Muscle of leg (tissue), 3 donors: ENCODE measurements at regions not wholly inside any gene's neighbourhood (a gene's known extent, or its start where the extent isn't known, plus 50 kb on each side); places are given as distances from the start of the nearest gene placed in this dataset.

Experiments
- DNase-seq: peaks from one replicate; pipeline ENCODE4 v3.0.0; 2013
- H3K27ac ChIP-seq: one replicate; pipeline ENCODE4 v1.5.1; 2013; ENCODE audit warnings: mild to moderate bottlenecking, low read length, control low read depth
- H3K27me3 ChIP-seq: one replicate; pipeline ENCODE4 v1.6.1; 2013; ENCODE audit warnings: low read length; ENCODE audit not compliant: control insufficient read depth, insufficient read depth
- H3K36me3 ChIP-seq: one replicate; pipeline ENCODE4 v1.6.1; 2013; ENCODE audit warnings: low read length; ENCODE audit not compliant: control insufficient read depth, insufficient read depth
- H3K4me1 ChIP-seq: one replicate; pipeline ENCODE4 v1.6.1; 2013; ENCODE audit warnings: low read length; ENCODE audit not compliant: control insufficient read depth, insufficient read depth
- H3K4me3 ChIP-seq: one replicate; pipeline ENCODE4 v1.5.1; 2013; ENCODE audit warnings: low read length, control low read depth
- H3K9me3 ChIP-seq: replicated peaks from 2 replicates; pipeline ENCODE4 v1.6.1; 2013; ENCODE audit warnings: low read depth, low read length; ENCODE audit not compliant: control insufficient read depth
- WGBS: methylation state at CpG from one replicate; pipeline ENCODE4 v1.1.5; 2013; ENCODE audit warnings: missing lambda C conversion rate; ENCODE audit not compliant: insufficient coverage; 5-methylcytosine and 5-hydroxymethylcytosine counted together

DNA sequence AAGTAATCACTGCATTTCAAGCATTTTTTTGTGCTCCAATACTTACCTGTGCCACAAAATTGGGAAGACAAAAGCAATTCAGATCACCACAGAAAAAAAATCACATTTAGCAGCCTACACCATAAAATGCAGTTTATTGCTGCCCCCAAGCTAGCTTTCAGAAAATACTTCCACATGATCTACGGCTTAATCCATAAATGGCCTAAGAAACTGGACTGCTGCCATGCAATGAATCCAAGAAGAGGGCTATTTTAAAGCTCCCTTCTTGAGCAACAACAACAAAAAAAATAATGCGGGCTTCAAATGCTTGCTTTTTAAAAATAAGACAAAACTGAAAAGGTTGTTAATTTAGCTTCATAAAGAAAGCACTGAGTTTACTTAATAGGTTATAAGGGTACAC, 272.3 kb downstream of the RAD51AP2 start:
- Histone ChIP-seq H3K27me3 (no peaks in the 10 kb centered on the region), H3K27ac (no peak overlapping the region), H3K4me3 (no peak overlapping the region), H3K36me3 (no peaks in the 10 kb centered on the region), H3K9me3 (no peaks in the 10 kb centered on the region), H3K4me1 (no peaks in the 10 kb centered on the region)
- 20% methylated on average over 1 of the region's 2 CpGs for WGBS
- DNase-seq = peak; percentile 83

DNA sequence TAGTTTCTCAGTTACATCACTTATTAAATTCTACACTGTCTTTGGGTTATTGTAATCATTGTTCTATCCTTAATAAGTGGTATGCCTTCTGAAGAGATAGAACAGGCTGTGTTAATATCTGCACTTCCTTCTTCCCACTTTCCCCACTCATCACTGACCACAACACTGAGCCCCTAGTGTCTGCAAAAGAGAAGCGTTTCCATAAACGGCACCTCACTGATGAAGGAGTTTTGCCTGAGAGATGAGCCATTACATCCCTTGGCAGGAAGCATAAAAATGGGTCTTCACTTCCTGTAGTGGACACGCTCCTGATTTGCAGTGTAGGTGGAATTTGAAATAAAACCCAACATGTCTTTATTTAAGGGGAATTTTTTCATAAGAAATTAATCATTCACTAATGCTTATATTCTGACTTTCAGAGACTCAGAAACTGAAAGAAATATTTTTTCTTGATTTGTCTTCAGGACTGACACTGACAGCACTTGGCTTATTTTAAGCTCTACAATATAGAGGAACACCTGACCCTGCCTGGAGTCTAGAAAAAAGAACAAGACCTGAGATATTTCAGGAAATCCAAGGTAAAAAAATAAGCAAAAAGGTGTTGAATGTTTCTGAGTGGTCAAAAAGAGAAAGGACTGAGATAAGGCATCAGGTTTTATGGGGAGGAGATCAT, 275.3 kb downstream of the RAD51AP2 start:
- Histone ChIP-seq H3K4me3 (no peak overlapping the region), H3K9me3 (no peaks in the 10 kb centered on the region), H3K27me3 (no peaks in the 10 kb centered on the region), H3K4me1 (no peaks in the 10 kb centered on the region), H3K27ac (no peak overlapping the region), H3K36me3 (no peaks in the 10 kb centered on the region)
- WGBS = 40% methylated on average over 1 of the region's 3 CpGs
- DNase-seq = no peak

GRCh38 chr2:17239550-17239949, 278.7 kb downstream of the RAD51AP2 start:
- WGBS = no CpG with 5 or more reads among the region's 3 CpGs
- no peaks in the 10 kb centered on the region for H3K4me1 ChIP-seq
- DNase-seq = no peak
- H3K9me3 ChIP-seq = no peaks in the 10 kb centered on the region
- H3K27ac ChIP-seq = no peak overlapping the region
- no peak overlapping the region for H3K4me3 ChIP-seq
- H3K36me3 ChIP-seq = no peaks in the 10 kb centered on the region
- H3K27me3 ChIP-seq = no peaks in the 10 kb centered on the region

DNA sequence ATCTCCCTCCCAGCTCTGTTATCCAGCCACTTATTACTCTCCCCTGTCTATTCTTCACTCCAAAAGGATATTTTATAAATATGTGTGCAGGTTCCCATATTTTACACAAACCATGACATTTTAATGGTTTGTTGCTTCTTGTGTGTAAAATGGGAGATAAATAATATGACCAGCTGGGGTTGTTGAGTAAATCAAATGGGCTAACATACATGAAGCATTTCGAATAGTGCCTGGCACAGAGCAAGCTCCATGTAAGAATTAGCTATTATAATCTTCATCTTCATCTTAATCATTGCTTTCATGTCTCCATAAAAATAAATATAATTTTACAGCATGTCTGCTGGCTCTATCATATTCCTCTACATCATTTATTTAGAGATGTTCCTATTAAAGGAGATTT, 283.1 kb downstream of the RAD51AP2 start:
- H3K9me3 ChIP-seq = no peaks in the 10 kb centered on the region
- H3K4me1 ChIP-seq = no peaks in the 10 kb centered on the region
- no peaks in the 10 kb centered on the region for H3K27me3 ChIP-seq
- WGBS = no CpG with 5 or more reads among the region's 1 CpG
- no peaks in the 10 kb centered on the region for H3K36me3 ChIP-seq
- H3K4me3 ChIP-seq = no peak overlapping the region
- no peak for DNase-seq
- no peak overlapping the region for H3K27ac ChIP-seq

DNA sequence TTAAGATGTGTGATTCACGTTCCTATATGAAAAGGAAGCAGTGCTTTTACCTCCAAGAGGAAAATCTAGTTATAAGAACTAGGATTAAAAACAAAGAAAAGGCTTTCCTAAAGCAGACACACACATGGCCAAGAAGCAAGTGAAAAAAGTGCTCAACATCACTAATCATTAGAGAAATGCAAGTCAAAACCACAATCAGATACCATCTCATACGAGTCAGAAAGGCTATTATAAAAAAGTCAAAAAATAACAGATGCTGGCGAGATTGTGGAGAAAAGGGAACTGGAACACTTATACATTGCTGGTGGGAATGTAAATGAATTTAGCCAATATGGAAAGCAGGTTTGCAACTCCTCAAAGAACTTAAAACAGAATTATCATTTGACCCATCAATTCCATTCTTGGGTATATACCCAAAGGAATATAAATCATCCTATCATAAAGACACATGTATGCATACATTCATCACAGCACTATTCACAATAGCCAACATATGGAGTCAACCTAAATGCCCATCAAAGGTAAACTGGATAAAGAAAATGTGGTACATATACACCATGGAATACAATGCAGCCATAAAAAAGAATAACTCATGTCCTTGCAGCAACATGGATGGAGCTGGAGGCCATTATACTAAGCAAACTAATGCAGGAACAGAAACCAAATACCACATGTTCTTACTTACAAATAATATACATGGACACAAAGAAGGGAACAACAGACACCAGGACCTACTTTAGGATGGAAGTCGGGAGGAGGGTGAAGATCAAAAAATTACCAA, 285.3 kb downstream of the RAD51AP2 start:
- H3K4me3 ChIP-seq = no peak overlapping the region
- DNase-seq = no peak
- no peaks in the 10 kb centered on the region for H3K4me1 ChIP-seq
- no CpG with 5 or more reads among the region's 4 CpGs for WGBS
- H3K9me3 ChIP-seq = no peaks in the 10 kb centered on the region
- no peaks in the 10 kb centered on the region for H3K27me3 ChIP-seq
- H3K27ac ChIP-seq = no peak overlapping the region
- H3K36me3 ChIP-seq = no peaks in the 10 kb centered on the region

DNA sequence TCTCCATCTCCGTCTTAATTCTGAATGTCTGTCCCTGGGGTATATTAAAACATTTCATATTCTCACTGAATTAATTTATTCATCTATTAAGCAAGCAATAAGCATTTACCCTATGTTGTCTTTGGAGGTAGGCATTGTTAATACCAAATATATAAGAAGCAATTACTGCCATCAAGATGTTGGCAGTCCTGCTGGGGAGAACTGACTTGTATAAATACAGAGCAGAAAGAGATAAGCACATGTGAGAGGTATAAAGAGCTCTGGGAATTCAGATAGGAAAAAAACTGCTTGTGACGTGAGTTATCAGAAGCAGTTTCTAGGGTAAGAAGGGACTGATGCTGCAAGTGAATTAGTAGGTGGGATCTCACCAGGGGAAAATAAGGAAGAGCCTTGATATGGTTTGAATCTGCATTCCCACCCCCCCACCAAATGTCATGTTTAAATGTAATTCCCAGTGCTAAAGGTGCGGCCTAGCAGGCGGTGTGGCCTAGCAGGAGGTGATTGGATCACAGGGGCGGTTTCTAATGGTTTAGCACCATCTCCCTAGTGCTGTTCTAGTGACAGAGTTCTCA, 286.8 kb downstream of the RAD51AP2 start:
- Histone ChIP-seq H3K9me3 (no peaks in the 10 kb centered on the region), H3K27me3 (no peaks in the 10 kb centered on the region), H3K27ac (no peak overlapping the region), H3K4me3 (no peak overlapping the region), H3K36me3 (no peaks in the 10 kb centered on the region), H3K4me1 (no peaks in the 10 kb centered on the region)
- WGBS = no CpG with 5 or more reads among the region's 5 CpGs
- no peak for DNase-seq

DNA sequence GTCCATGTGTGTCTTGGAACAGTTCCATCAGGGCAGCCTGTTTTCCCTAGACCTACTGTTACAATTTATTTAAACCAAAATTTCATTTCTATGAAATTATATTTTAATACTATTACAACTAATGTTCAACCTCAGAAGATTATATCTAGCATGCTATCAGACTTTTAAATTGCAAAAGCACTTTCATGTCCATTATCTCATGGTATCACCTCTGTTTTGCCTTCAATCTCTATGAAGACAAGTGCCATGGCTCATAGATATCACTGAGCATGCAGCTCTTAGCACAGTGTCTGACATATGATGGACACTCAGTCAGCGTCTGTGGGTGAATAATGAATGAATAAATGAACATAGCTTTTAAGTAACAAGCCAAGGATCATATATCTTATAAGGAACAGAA, 288.8 kb downstream of the RAD51AP2 start:
- H3K9me3 ChIP-seq = no peaks in the 10 kb centered on the region
- WGBS = no CpG with 5 or more reads among the region's 1 CpG
- no peak overlapping the region for H3K4me3 ChIP-seq
- no peak for DNase-seq
- H3K27me3 ChIP-seq = no peaks in the 10 kb centered on the region
- H3K4me1 ChIP-seq = no peaks in the 10 kb centered on the region
- no peak overlapping the region for H3K27ac ChIP-seq
- H3K36me3 ChIP-seq = no peaks in the 10 kb centered on the region

GRCh38 chr2:17228461-17228860, 289.8 kb downstream of the RAD51AP2 start:
- Histone ChIP-seq H3K9me3 (no peaks in the 10 kb centered on the region), H3K27me3 (no peaks in the 10 kb centered on the region), H3K36me3 (no peaks in the 10 kb centered on the region), H3K27ac (no peak overlapping the region), H3K4me1 (no peaks in the 10 kb centered on the region), H3K4me3 (no peak overlapping the region)
- 100% methylated on average over 3 of the region's 6 CpGs for WGBS
- no peak for DNase-seq

DNA sequence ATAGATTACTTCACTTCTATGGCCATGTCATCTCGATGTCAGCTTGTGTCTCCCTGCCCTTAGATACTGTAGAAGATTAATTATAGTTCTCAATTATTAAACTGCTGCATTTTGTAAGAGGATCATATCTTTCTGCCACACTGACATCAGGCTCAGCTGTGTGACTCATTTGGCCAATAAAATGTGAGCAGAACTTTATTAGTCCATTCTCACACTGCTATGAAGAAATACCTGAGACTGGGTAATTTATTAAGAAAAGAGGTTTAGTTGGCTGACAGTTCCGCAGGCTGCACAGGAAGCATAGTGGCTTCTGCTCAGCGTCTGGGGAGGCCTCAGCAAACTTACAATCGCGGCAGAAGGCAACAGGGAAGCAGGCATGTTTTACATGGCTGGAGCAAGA, 290.4 kb downstream of the RAD51AP2 start:
- Histone ChIP-seq H3K27ac (no peak overlapping the region), H3K4me1 (no peaks in the 10 kb centered on the region), H3K27me3 (no peaks in the 10 kb centered on the region), H3K36me3 (no peaks in the 10 kb centered on the region), H3K4me3 (no peak overlapping the region), H3K9me3 (no peaks in the 10 kb centered on the region)
- WGBS = 68% methylated on average over 3 of the region's 5 CpGs
- DNase-seq = no peak

DNA sequence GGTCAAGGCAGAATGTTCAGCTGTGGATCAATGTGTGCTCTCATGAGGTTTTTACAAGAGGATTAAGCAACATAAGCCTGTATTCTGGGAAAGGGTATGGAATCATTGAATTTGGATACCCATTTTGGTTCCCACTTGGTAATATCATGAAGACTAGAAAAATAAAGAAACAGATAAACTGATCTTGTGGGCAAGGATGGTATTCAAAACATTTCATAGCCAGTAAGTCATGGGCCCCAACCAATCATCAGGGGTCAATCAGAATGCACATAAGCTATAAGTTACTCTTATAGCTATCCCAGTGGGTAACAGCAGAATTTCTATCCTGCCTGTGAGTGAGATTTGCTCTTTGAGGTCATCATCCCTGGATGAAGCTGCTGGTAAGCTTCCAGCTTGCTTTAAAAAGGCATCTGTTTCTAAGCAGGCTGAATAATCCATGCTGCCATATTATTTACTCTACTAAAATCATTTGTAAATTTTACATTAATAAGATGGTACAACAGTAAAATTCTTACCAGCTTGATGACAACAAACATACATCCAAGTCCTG, 291.2 kb downstream of the RAD51AP2 start:
- H3K4me1 ChIP-seq = no peaks in the 10 kb centered on the region
- no peaks in the 10 kb centered on the region for H3K9me3 ChIP-seq
- H3K4me3 ChIP-seq = no peak overlapping the region
- no peaks in the 10 kb centered on the region for H3K27me3 ChIP-seq
- no peak overlapping the region for H3K27ac ChIP-seq
- no peaks in the 10 kb centered on the region for H3K36me3 ChIP-seq
- peak; percentile 25 for DNase-seq
